AG04450 (cell line): ENCODE measurements at regions not wholly inside any gene's neighbourhood (a gene's known extent, or its start where the extent isn't known, plus 50 kb on each side); places are given as distances from the start of the nearest gene placed in this dataset.
"Not testable (repeated sequence)": the region's sequence is repeated elsewhere in the genome, so short reads cannot be mapped to it uniquely, and the experiment has no call there.

Source experiments
- CTCF ChIA-PET: fragments of 300-600, 350-600 bp; formaldehyde crosslinking; extraction: SDS; loops from one replicate; lab custom pipeline; 2022; ENCODE audit warnings: antibody characterized with exemption, inconsistent platforms; lab: Charles Lee
- POLR2A ChIA-PET: fragments of 350-600 bp; formaldehyde crosslinking; extraction: SDS; loops from one replicate; lab custom pipeline; 2021; ENCODE audit warnings: antibody characterized with exemption, inconsistent platforms; lab: Yijun Ruan, JAX
- DNase-seq: peaks from one replicate; pipeline ENCODE4 v3.0.0-alpha.2; 2011; ENCODE audit warnings: low read depth, low spot score
- H3K27ac ChIP-seq: one replicate; pipeline ENCODE4 v1.5.1; 2012; ENCODE audit warnings: low read depth, low read length, control low read depth
- H3K27me3 ChIP-seq: one replicate; pipeline ENCODE4 v1.6.0; 2012; ENCODE audit warnings: low read length; ENCODE audit not compliant: control insufficient read depth, insufficient read depth
- H3K4me3 ChIP-seq: 2 replicates; pipeline ENCODE4 v1.5.1; 2011; ENCODE audit warnings: mild to moderate bottlenecking, low read depth, low read length, control low read depth
- H3K9me3 ChIP-seq: 2 replicates; pipeline ENCODE4 v1.5.1; 2012; ENCODE audit warnings: low read length; ENCODE audit not compliant: control insufficient read depth, insufficient read depth

GRCh38 chr11:49562262-49562661, 353.9 kb upstream of the FOLH1 start:
- H3K27ac ChIP-seq, H3K4me3 ChIP-seq, DNase-seq, H3K27me3 ChIP-seq, H3K9me3 ChIP-seq, POLR2A ChIA-PET, CTCF ChIA-PET: not testable (repeated sequence)

DNA sequence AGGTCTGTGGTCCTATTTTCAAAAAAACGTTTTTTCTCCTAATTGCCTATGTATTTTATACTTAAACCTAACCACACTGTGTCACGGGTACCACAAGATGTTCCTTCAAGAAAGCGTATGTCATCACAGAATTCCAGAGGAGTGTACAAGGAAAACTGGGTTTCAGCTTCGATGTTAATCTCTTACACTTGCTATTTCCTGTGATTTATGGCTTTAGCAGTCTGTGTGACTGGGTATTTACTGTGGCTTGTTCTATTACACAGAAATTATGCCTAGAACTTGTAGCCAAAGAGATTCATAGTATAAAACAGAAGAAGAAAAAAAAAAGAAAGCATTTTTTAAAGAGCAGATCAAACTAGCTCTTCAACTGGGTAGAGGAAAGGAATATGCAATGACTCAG, 371.1 kb upstream of the FOLH1 start:
- H3K27me3 ChIP-seq, POLR2A ChIA-PET, H3K27ac ChIP-seq, H3K9me3 ChIP-seq, CTCF ChIA-PET, DNase-seq, H3K4me3 ChIP-seq: not testable (repeated sequence)

DNA sequence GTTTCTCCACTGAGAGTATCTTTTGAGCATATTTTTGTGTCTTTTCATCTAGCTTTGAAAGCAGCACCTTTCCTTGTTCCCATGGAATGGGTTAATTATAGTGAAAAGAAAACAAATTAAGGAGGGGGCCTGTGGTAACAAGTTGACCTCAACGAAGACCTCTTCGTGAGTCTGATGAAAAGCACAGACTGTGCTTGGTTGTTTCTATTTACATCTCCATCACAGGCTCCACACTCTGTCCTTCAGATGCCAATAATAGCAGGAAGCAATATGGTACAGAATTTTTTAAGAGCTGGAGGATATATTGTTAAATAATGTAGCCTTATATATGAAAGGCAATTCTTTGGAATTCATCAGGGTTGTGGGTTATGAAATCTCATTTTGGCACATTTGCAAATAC, 366.7 kb upstream of the OR4C13 start:
- CTCF ChIA-PET, POLR2A ChIA-PET, H3K9me3 ChIP-seq, DNase-seq, H3K27me3 ChIP-seq, H3K4me3 ChIP-seq, H3K27ac ChIP-seq: not testable (repeated sequence)

GRCh38 chr11:49608892-49609291, 343.3 kb upstream of the OR4C13 start:
- H3K9me3 ChIP-seq, DNase-seq, CTCF ChIA-PET, H3K27me3 ChIP-seq, H3K4me3 ChIP-seq, POLR2A ChIA-PET, H3K27ac ChIP-seq: not testable (repeated sequence)

DNA sequence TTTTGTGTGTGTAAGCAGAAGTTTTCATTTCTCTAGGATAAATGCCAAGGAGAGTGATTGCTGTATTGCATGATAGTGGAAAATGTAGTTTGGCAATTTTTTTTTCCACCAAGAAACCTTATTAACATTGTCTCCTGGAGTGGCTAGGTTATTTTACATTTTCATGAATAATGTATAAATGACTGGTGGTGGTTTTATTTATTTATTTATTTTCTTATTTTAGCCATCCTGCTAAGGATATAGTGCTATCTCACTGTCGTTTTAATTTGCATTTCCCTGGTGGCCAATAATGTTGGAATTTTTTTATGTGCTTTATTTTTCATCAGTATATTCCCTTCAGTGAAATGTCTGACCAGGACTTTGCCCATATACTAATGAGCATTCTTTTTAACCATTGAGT, 328.3 kb upstream of the OR4C13 start:
- H3K27ac ChIP-seq, POLR2A ChIA-PET, H3K27me3 ChIP-seq, H3K4me3 ChIP-seq, H3K9me3 ChIP-seq, CTCF ChIA-PET, DNase-seq: not testable (repeated sequence)

DNA sequence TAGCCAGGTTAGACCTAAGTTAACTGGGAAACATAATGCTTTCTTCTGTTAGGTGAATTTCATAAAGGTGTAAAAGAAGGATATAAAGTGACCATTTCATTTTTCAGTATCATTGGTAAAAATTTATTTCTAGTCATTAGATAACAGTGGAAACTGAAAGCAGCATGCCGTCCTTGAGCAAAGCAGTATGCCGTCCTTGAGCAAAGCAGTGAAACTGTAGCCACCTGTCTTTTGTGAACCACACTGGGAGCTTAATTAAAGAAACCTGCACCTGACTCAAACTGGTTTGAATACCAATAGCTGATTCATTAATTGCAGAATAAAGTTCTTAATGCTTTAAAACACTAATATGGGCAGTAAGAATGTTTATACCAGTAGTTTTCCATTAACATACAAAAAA, 281.5 kb upstream of the OR4C13 start:
- H3K4me3 ChIP-seq: not testable (repeated sequence)

GRCh38 chr11:49702121-49702520, 250.1 kb upstream of the OR4C13 start:
- H3K27ac ChIP-seq, H3K9me3 ChIP-seq, DNase-seq, H3K4me3 ChIP-seq, H3K27me3 ChIP-seq, POLR2A ChIA-PET, CTCF ChIA-PET: not testable (repeated sequence)

More for the DNA sequence above, 281.5 kb upstream of the OR4C13 start:
- H3K27me3 ChIP-seq, POLR2A ChIA-PET, H3K27ac ChIP-seq, H3K9me3 ChIP-seq, CTCF ChIA-PET, DNase-seq: not testable (repeated sequence)

GRCh38 chr11:49750447-49750846, 201.7 kb upstream of the OR4C13 start:
- H3K4me3 ChIP-seq, H3K27me3 ChIP-seq, POLR2A ChIA-PET, H3K27ac ChIP-seq, H3K9me3 ChIP-seq, CTCF ChIA-PET, DNase-seq: not testable (repeated sequence)

GRCh38 chr11:49750960-49751359, 201.2 kb upstream of the OR4C13 start:
- DNase-seq, CTCF ChIA-PET, POLR2A ChIA-PET, H3K9me3 ChIP-seq, H3K4me3 ChIP-seq, H3K27ac ChIP-seq, H3K27me3 ChIP-seq: not testable (repeated sequence)

DNA sequence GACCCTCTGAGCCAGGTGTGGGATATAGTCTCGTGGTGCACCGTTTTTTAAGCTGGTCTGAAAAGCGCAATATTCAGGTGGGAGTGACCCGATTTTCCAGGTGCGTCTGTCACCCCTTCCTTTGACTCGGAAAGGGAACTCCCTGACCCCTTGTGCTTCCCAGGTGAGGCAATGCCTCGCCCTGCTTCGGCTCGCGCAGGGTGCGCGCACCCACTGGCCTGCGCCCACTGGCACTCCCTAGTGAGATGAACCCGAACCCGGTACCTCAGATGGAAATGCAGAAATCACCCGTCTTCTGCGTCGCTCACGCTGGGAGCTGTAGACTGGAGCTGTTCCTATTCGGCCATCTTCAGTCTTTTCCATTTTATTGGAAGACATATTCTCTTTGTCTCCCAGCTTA, 171.4 kb upstream of the OR4C13 start:
- H3K4me3 ChIP-seq, H3K9me3 ChIP-seq, POLR2A ChIA-PET, CTCF ChIA-PET, H3K27me3 ChIP-seq, DNase-seq, H3K27ac ChIP-seq: not testable (repeated sequence)

GRCh38 chr11:49782000-49782399, 170.2 kb upstream of the OR4C13 start:
- DNase-seq, H3K4me3 ChIP-seq, H3K9me3 ChIP-seq, H3K27ac ChIP-seq, H3K27me3 ChIP-seq, POLR2A ChIA-PET, CTCF ChIA-PET: not testable (repeated sequence)

DNA sequence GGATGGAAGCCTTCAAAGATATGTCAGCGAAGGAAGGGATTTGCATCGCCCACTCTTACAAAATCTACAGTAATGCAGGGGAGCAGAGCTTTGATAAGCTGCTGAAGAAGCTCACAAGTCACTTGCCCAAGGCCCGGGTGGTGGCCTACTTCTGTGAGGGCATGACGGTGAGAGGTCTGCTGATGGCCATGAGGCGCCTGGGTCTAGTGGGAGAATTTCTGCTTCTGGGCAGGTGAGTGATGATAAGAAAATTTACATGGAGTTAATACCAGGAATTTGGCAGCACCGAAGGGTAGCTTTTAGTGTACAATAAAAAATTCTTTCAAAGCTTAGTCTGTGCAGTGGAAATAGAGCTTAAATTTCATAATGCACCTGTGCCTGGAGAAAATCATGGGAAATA, 168.3 kb upstream of the OR4C13 start:
- DNase-seq, H3K27ac ChIP-seq, H3K4me3 ChIP-seq, POLR2A ChIA-PET, CTCF ChIA-PET, H3K9me3 ChIP-seq, H3K27me3 ChIP-seq: not testable (repeated sequence)

GRCh38 chr11:49789787-49790186, 162.4 kb upstream of the OR4C13 start:
- POLR2A ChIA-PET, H3K27me3 ChIP-seq, CTCF ChIA-PET, DNase-seq, H3K4me3 ChIP-seq, H3K27ac ChIP-seq, H3K9me3 ChIP-seq: not testable (repeated sequence)
